Vagina (tissue), 2 donors: ENCODE measurements at regions not wholly inside any gene's neighbourhood (a gene's known extent, or its start where the extent isn't known, plus 50 kb on each side); places are given as distances from the start of the nearest gene placed in this dataset.

Source experiments
- DNase-seq, 2 donors: peaks; one replicate each; pipeline ENCODE4 v3.0.0-alpha.2; 2017; ENCODE audit errors: extremely low spot score in 2 of 2
- H3K27ac ChIP-seq: fragments of 200-600 bp; sonication (generic); one replicate; pipeline ENCODE4 v1.5.1; 2019
- H3K27me3 ChIP-seq: fragments of 200-600 bp; sonication (generic); one replicate; pipeline ENCODE4 v1.5.1; 2019
- H3K36me3 ChIP-seq, 2 donors: fragments of 200-600 bp; sonication (generic); one replicate each; pipeline ENCODE4 v1.5.1; 2017 to 2019
- H3K4me1 ChIP-seq: fragments of 200-600 bp; sonication (generic); one replicate; pipeline ENCODE4 v1.5.1; 2019
- H3K4me3 ChIP-seq, 2 donors: fragments of 200-600 bp; sonication (generic); 1 replicate in 1 of 2; 2 replicates in 1 of 2; pipeline ENCODE4 v1.5.1; 2016 to 2019
- H3K9me3 ChIP-seq: fragments of 200-600 bp; sonication (generic); one replicate; pipeline ENCODE4 v1.5.1; 2019
- POLR2A ChIP-seq, 2 donors: fragments of 450-650 bp; IDR thresholded peaks; one replicate each; pipeline ENCODE4 v1.6.1; 2017; ENCODE audit warnings: antibody characterized with exemption in 2 of 2, mild to moderate bottlenecking in 2 of 2, moderate library complexity in 2 of 2
- POLR2AphosphoS5 ChIP-seq, 2 donors: sonication (generic); formaldehyde crosslinking; IDR thresholded peaks; one replicate each; pipeline ENCODE4 v1.9.0; 2017; ENCODE audit warnings: antibody characterized with exemption in 2 of 2, mild to moderate bottlenecking in 2 of 2, low read depth in 1 of 2; ENCODE audit not compliant: insufficient read depth in 1 of 2
- intact Hi-C: fragments of 100-400 bp; cut with DNase I; formaldehyde crosslinking; loops from one replicate; pipeline ENCODE4 v1.15.1; 2023
- TF ChIP-seq, protein P1 (sequence below), 3 experiments: fragments of 450-650 bp in 2 of 3; fragments of 200-600 bp in 1 of 3; sonication (generic) in 1 of 3; IDR thresholded peaks; one replicate each; pipeline ENCODE4 v1.5.1; 2017 to 2019; ENCODE audit warnings: antibody characterized with exemption in 3 of 3, mild to moderate bottlenecking in 2 of 3, moderate library complexity in 2 of 3

DNA sequence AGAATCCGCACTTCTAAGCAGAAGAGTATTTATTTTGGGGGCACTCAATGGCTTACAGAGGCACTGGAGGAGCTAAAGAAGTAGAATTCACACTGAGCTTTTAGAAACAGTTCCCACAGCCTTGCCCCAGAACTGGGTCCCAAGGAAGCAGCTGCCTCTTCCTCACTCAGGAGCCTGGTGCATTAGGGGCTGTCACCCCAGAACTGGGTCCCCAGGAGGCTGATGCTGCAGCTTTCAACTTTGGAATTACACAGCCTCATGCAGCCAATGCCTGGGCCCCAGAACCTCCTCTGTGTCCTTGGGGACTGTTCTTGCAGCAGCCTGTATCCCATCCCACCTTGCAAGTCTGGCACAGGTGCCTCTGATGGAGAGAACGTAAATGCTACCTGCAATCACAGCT lies 96.4 kb downstream of the DACT2 start:
- TF ChIP-seq, protein P1, sequence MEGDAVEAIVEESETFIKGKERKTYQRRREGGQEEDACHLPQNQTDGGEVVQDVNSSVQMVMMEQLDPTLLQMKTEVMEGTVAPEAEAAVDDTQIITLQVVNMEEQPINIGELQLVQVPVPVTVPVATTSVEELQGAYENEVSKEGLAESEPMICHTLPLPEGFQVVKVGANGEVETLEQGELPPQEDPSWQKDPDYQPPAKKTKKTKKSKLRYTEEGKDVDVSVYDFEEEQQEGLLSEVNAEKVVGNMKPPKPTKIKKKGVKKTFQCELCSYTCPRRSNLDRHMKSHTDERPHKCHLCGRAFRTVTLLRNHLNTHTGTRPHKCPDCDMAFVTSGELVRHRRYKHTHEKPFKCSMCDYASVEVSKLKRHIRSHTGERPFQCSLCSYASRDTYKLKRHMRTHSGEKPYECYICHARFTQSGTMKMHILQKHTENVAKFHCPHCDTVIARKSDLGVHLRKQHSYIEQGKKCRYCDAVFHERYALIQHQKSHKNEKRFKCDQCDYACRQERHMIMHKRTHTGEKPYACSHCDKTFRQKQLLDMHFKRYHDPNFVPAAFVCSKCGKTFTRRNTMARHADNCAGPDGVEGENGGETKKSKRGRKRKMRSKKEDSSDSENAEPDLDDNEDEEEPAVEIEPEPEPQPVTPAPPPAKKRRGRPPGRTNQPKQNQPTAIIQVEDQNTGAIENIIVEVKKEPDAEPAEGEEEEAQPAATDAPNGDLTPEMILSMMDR (IDR thresholded peaks at IDR 0.05): no peak
- TF ChIP-seq POLR2A (IDR thresholded peaks at IDR 0.05): no peak
- no peak for TF ChIP-seq POLR2AphosphoS5 (IDR thresholded peaks at IDR 0.05; ENCODE audit: insufficient read depth in 1 of 2, low read depth in 1 of 2)
- Histone ChIP-seq H3K4me3 (no peak overlapping the region), H3K36me3 (no peaks in the 10 kb centered on the region), H3K4me1 (no peaks in the 10 kb centered on the region), H3K27ac (no peak overlapping the region), H3K27me3 (no peaks in the 10 kb centered on the region), H3K9me3 (no peaks in the 10 kb centered on the region)
- DNase-seq: no peak
- intact Hi-C loops: no loop called here

DNA sequence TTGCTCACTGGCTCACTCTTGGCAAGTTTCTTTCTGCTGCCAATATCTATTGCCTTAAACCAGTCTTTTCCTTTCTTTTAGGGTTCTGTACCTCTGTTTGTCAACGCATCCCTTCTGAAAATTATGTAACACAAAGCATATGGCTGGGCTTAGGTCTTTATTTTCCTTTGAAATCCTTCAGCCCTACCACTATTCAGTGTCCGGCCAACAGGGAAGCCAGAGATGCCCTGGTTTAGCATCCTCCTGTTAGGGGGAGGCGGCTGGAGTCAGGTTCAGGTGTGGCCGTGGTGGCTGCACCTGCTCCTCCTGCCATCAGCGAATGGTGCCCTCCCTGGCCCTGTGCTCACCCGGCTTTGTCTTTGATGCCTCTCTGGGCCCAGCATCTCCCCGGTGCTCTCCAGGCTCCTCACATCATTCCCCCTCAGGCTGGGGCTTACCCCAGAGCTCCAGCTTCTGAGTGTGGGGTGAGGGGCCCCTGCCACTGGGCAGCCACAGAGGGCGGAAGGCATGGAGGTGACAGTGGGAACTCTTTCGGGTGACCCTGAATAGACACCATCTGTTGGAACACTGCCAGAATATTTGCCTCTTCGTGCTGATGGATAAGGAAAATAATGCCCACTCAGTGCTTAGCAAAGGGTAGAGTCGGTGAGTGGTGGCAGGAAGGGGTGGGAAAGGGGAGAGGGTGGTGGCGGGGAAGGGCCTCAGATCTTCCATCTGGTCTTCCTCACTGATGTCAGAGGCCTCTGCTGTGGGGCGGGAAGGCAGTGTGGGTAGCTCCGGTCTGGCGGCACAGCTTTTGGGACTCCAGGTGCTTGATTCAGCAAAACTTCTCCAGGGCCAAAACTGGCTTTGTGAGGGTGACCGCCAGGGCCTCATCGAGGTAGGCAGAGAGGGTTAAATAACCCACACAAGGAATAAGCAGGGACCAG lies 97.2 kb downstream of the DACT2 start:
- Histone ChIP-seq H3K9me3 (no peaks in the 10 kb centered on the region), H3K27ac (no peak overlapping the region), H3K4me1 (no peaks in the 10 kb centered on the region), H3K36me3 (no peaks in the 10 kb centered on the region), H3K4me3 (no peak overlapping the region), H3K27me3 (no peaks in the 10 kb centered on the region)
- TF ChIP-seq, protein P1 (IDR thresholded peaks at IDR 0.05): no peak
- intact Hi-C loops: no loop called here
- no peak for DNase-seq

DNA sequence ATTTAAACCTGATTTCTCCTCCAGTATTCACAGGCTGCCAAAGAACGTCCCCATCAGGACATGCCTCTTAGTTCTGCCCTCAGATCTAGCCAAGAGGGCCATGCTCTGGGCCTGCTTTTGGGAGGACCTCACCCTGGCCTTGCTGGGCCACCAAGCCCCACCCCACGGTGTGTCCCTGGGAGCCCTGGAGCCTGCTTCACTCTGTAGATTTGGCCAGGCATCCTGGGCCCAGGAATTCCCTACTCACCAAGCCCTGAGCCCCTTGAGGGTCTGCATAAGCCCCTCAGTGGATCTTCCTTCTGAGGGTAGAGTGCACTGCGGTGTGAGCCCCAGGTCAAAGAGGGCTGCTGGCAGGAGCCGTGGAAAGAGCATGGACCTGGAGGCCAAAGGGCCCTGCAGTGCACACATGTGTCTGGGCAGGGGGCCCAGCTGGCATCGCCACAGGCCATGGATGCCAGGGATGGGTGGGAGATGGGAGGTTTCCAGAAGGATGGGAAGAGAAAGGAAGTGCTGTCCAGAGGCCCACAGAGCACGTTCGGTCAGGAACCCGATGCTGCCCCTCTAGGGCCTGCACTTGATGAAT lies 98.0 kb downstream of the DACT2 start:
- DNase-seq: no peak
- intact Hi-C loops: no loop called here
- H3K27ac ChIP-seq: no peak overlapping the region
- no peaks in the 10 kb centered on the region for H3K36me3 ChIP-seq
- H3K4me3 ChIP-seq: no peak overlapping the region
- no peak for TF ChIP-seq POLR2A (IDR thresholded peaks at IDR 0.05)
- TF ChIP-seq, protein P1 (IDR thresholded peaks at IDR 0.05): no peak
- no peak for TF ChIP-seq POLR2AphosphoS5 (IDR thresholded peaks at IDR 0.05; ENCODE audit: insufficient read depth in 1 of 2, low read depth in 1 of 2)
- H3K27me3 ChIP-seq: no peaks in the 10 kb centered on the region
- H3K9me3 ChIP-seq: no peaks in the 10 kb centered on the region
- no peaks in the 10 kb centered on the region for H3K4me1 ChIP-seq

GRCh38 chr6:168221000-168221399 lies 98.6 kb downstream of the DACT2 start:
- intact Hi-C loops: no loop called here
- no peaks in the 10 kb centered on the region for H3K9me3 ChIP-seq
- H3K36me3 ChIP-seq: no peaks in the 10 kb centered on the region
- H3K27ac ChIP-seq: no peak overlapping the region
- TF ChIP-seq POLR2A (IDR thresholded peaks at IDR 0.05) (no peak), POLR2AphosphoS5 (IDR thresholded peaks at IDR 0.05; ENCODE audit: insufficient read depth in 1 of 2, low read depth in 1 of 2) (no peak)
- TF ChIP-seq, protein P1 (IDR thresholded peaks at IDR 0.05): no peak
- no peaks in the 10 kb centered on the region for H3K27me3 ChIP-seq
- no peak for DNase-seq
- no peaks in the 10 kb centered on the region for H3K4me1 ChIP-seq
- H3K4me3 ChIP-seq: no peak overlapping the region

- TF ChIP-seq POLR2AphosphoS5 (IDR thresholded peaks at IDR 0.05; ENCODE audit: insufficient read depth in 1 of 2, low read depth in 1 of 2): no peak
- TF ChIP-seq POLR2A (IDR thresholded peaks at IDR 0.05): no peak
- TF ChIP-seq, protein P1 (IDR thresholded peaks at IDR 0.05): no peak
- no peak overlapping the region for H3K27ac ChIP-seq
Measured at GRCh38 chr6:168219804-168220203, 99.8 kb downstream of the DACT2 start.

More at GRCh38 chr6:168219804-168220203, 99.8 kb downstream of the DACT2 start:
- intact Hi-C loops: no loop called here
- DNase-seq: no peak
- H3K4me1 ChIP-seq: no peaks in the 10 kb centered on the region
- H3K36me3 ChIP-seq: no peaks in the 10 kb centered on the region
- no peak overlapping the region for H3K4me3 ChIP-seq
- no peaks in the 10 kb centered on the region for H3K9me3 ChIP-seq
- no peaks in the 10 kb centered on the region for H3K27me3 ChIP-seq
